DOHH2 (cell line): ENCODE measurements at regions not wholly inside any gene's neighbourhood (a gene's known extent, or its start where the extent isn't known, plus 50 kb on each side); places are given as distances from the start of the nearest gene placed in this dataset.

Source experiments
- CTCF ChIP-seq: fragments of 200-600 bp; sonication (generic); IDR thresholded peaks from one replicate; pipeline ENCODE4 v1.5.1; 2014; ENCODE audit warnings: antibody characterized with exemption, mild to moderate bottlenecking, low read depth, low read length; ENCODE audit not compliant: poor library complexity, severe bottlenecking
- EZH2phosphoT487 ChIP-seq: fragments of 200-600 bp; sonication (generic); IDR thresholded peaks from 2 replicates; pipeline ENCODE4 v1.6.1; 2017; ENCODE audit warnings: borderline replicate concordance, mild to moderate bottlenecking, antibody characterized with exemption, low read length, moderate library complexity, mixed read lengths

- TF ChIP-seq CTCF, result no peak
- TF ChIP-seq EZH2phosphoT487, result no peak
Measured at GRCh38 chr17:70259400-70259799, 90.1 kb downstream of the KCNJ2 start.
